GM19452 (cell line): ENCODE measurements at regions not wholly inside any gene's neighbourhood (a gene's known extent, or its start where the extent isn't known, plus 50 kb on each side); places are given as distances from the start of the nearest gene placed in this dataset.

Experiments
- ATAC-seq: cut with Tn5 transposase; IDR thresholded peaks from one replicate; pipeline ENCODE4 v1.9.1; 2021; ENCODE audit not compliant: unreplicated experiment

DNA sequence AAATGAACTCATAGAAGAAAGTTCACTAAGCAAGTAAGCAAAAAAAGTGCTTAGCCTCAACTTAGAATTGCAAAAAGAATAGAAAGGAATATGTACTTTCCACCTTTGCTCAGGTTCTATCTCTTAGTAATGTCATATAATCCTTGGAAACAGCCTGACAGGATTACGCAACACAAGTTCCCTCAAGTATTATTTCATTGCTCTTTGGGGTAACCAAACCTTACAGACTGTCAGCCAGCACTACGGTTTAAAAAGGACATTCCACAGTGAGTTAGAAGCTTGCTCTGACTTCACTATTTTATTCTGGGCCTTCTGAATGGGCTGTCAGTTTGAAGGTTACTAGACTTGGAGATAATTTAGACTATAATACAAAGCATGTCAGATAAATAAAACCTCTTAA, 264.0 kb downstream of the ATXN7L3B start:
- no peak for ATAC-seq

- no peak for ATAC-seq
Measured at GRCh38 chr12:74816398-74817175, 279.0 kb downstream of the ATXN7L3B start.

DNA sequence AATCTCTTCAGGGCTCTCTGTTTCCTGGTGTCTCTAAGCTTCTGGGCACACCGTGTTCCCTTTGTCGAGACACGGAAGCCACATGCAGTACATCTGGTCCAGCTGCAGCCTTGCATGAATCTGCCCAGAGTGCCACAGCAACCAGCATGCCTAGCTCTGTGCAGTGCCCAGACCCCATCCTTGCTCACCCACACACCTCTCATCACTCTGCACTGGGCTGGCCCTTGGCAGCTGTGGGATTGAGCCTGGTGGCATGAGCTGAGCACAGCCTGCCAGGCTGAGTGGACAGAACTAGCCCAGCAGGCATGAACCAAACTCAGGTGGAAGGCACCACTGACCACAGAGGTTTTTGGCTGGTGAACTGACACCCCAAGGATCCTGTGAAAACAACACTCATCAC, 279.9 kb downstream of the ATXN7L3B start:
- ATAC-seq, result no peak

- no peak for ATAC-seq
Measured at GRCh38 chr12:74818412-74818811, 280.8 kb downstream of the ATXN7L3B start.

DNA sequence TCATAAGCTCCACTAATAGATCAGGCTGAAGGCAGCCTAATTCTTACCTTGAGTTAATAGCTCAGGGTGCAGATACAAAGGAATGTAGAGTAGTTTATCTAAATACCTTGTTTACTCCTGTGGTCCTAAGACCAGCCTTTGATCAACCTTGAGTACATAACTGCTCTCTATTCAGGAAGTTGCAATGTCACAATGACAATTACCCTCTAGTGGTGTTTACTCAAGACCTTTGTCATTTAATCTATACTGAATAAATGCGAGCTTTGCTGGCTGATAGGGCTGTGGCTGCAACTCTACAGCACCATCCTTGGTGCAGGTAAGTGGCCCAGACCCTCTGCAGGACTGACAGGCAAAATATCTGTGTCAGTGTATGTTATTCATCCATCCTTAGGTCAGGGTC, 282.7 kb downstream of the ATXN7L3B start:
- no peak for ATAC-seq

DNA sequence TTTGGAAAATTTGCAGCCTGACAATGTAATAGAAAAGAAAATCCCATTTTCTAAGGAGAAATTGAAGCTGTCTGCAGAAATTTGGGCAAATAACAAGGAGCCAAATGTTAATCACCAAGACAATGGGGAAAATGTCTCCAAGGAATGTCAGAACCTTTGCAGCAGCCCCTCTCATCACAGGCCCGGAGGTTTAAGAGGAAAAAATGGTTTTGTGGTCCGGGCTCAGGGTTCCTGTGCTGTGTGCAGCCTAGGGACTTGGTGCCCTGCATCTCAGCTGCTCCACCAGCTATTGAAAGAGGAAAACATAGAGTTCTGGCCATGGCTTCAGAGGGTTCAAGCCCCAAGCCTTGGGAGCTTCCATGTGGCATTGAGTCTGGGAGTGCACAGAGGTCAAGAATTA, 298.9 kb downstream of the ATXN7L3B start:
- ATAC-seq, result no peak

GRCh38 chr12:74846116-74846515, 308.5 kb downstream of the ATXN7L3B start:
- no peak for ATAC-seq

GRCh38 chr12:74847169-74847568, 309.5 kb downstream of the ATXN7L3B start:
- ATAC-seq, result no peak

- ATAC-seq, result no peak
Measured at GRCh38 chr12:74848006-74848405, 310.4 kb downstream of the ATXN7L3B start.

GRCh38 chr12:74849801-74850200, 312.2 kb downstream of the ATXN7L3B start:
- ATAC-seq, result no peak

DNA sequence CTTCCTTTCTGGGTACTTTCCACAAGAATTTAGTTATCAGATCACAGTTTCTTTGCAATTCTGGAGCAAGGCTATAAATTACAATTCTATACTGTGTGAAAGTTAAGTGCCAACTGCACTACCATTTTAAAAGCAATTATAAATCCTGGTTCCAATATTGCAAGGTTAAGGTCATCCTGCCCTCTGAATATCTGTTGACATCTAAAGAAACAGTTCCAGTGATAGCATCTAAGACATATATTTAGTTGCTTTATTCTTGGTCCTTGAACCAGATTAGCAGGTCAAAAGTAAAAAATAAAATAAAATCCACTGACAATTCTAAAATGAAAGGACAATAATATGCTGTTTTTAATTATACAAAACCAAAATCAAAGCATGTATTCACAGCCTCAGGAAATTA, 334.2 kb downstream of the ATXN7L3B start:
- no peak for ATAC-seq

DNA sequence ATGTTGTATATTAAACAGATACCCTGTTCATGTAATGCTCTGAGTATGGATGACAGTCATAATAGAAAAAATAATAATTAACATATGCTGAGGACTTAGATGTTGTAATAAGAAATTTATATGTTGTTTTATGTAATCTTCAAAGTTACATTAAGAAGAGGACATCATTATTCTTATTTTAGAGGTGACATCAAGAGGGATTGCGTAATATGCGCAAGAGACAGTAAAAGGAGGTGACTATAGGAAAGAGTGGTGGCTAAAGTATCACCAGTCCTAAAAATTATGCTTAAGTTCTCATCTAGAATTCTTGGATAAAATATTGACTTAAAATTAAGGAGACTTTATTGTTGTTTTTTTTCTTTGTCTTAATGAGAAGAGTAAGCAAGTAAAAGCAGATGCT, 323.9 kb downstream of the KCNC2 start:
- no peak for ATAC-seq

DNA sequence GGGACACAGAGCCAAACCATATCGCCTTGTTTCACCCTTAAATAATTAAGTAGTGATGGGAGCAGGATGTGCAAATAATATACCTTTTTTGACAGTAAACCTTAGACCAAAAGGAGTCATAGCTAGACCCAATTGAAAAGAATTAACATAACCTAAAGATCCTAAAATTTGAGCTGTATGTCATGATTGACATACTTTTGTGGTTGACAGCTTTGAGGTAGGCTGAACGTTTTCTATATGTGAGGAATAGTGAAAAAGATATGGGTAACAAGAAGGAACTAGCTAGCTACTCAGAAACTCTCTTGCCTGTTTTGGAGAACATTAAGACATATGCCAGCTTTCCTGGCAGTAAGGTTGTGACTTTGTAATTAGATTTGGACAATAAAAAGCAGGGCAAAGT, 320.6 kb downstream of the KCNC2 start:
- no peak for ATAC-seq

- peak; percentile 67 for ATAC-seq
Measured at GRCh38 chr12:74889563-74890236, 319.9 kb downstream of the KCNC2 start.

GRCh38 chr12:74890237-74890599, 319.4 kb downstream of the KCNC2 start:
- ATAC-seq, result peak; percentile 91

- ATAC-seq, result no peak
Measured at GRCh38 chr12:74891083-74891668, 318.5 kb downstream of the KCNC2 start.

- ATAC-seq, result no peak
Measured at GRCh38 chr12:74892057-74892633, 317.5 kb downstream of the KCNC2 start.

DNA sequence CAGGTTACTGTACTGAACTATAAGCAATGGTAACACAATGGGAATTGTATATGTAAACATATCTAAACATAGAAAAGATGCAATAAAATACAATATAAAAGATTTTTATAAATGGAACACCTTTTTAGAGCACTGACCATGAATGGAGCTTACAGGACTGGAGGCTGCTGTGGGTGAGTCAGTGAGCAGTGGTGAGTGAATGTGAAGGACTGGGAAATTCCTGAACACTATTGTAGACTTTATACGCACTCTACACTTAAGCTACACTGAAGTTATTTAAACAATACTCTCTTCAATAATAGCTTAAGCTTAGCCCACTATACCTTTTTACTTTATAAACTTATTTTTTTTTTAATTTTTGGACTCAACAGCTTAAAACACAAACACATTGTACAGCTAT, 313.5 kb downstream of the KCNC2 start:
- ATAC-seq, result no peak

DNA sequence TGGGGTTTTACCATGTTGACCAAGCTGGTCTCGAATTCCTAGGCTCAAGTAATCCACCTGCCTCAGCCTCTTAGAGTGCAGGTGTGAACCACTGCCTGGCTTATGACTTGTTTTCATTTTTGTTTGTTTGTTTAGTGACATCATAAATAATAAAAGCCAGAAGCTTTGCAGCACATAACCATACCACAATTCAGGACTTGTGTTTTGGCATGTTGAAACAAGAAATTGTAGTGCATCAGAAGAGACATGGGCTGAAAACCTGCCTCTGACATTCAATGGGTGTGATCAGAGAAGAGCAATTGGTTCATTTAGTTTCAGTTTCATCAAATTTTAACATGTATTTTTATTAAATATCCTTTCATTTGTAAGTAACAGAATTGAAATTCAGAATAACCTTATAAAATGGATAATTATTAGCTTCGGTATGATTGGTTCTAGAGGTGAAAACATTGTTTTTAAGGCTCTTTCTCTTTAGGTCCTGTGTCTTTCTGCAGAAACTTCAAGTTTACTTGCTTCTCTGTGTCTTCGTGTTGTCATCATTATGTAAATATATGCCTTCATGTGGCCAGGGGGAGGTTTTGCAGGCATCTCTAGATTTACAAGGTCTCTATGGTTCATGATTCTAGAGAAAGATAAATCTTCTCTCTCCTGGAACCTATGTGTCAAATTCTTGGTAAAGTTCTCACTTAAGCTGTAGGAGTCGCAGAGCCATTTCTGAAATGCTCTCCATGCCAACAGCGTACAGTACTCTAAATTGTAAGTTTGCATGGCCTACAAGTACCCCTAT, 312.0 kb downstream of the KCNC2 start:
- no peak for ATAC-seq

GRCh38 chr12:74899031-74899829, 310.4 kb downstream of the KCNC2 start:
- no peak for ATAC-seq
